ENCODE measurements at regions not wholly inside any gene's neighbourhood (a gene's known extent, or its start where the extent isn't known, plus 50 kb on each side); places are given as distances from the start of the nearest gene placed in this dataset.

DNA sequence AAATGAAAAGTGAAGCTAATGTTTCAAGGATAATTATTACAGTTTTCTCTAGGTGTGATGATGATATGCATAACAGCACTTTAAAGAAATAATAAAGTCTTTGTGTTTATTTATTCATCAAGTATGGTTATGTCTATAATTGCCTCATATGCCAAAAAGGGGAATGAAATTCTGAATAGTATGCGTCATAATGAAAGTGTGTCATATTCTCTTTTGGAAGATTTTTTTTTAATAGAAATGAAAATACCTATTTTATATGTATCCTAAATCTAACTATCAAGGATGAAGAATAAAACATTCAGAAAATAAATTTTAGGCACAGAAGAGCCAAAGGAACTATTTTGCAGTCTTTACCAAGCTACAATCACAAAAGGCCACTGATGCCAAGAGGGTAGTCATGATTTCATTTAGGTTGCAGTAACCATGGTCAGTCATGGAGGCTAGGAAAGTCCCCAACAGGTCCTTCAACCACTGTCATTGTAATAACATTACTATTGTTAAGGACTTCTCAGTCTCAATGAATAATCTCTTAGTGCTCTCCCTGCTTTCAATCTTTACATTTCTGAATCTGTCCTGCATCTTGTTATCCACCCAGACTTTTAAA lies 712.5 kb downstream of the DCDC2C start:
- DNase-seq (ENCODE audit: low spot score) = no peak
- TF ChIP-seq, protein P1, sequence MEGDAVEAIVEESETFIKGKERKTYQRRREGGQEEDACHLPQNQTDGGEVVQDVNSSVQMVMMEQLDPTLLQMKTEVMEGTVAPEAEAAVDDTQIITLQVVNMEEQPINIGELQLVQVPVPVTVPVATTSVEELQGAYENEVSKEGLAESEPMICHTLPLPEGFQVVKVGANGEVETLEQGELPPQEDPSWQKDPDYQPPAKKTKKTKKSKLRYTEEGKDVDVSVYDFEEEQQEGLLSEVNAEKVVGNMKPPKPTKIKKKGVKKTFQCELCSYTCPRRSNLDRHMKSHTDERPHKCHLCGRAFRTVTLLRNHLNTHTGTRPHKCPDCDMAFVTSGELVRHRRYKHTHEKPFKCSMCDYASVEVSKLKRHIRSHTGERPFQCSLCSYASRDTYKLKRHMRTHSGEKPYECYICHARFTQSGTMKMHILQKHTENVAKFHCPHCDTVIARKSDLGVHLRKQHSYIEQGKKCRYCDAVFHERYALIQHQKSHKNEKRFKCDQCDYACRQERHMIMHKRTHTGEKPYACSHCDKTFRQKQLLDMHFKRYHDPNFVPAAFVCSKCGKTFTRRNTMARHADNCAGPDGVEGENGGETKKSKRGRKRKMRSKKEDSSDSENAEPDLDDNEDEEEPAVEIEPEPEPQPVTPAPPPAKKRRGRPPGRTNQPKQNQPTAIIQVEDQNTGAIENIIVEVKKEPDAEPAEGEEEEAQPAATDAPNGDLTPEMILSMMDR (IDR thresholded peaks at IDR 0.05; ENCODE audit: extremely low read depth, missing control alignments) = no peak

DNA sequence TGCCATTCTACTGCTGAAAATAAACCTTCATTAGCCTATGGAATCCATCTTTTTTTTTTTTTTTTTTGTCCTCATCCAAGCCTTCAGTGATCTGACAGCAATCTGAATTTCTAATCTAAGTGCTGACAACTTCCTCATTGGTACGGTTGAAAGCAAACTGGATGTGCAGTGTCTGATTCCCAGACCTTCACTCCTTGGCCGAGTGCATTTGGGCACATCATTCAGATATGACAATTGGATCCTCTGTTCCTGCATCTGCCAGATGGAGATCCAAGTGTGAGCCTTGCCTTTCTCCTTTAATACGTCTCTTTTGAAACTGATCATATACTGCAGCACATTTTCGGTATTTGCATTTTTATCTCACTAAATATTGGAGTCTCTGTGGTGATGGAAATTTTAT lies 713.1 kb downstream of the DCDC2C start:
- TF ChIP-seq, protein P1 (IDR thresholded peaks at IDR 0.05; ENCODE audit: extremely low read depth, missing control alignments) = no peak
- no peak for DNase-seq (ENCODE audit: low spot score)

DNA sequence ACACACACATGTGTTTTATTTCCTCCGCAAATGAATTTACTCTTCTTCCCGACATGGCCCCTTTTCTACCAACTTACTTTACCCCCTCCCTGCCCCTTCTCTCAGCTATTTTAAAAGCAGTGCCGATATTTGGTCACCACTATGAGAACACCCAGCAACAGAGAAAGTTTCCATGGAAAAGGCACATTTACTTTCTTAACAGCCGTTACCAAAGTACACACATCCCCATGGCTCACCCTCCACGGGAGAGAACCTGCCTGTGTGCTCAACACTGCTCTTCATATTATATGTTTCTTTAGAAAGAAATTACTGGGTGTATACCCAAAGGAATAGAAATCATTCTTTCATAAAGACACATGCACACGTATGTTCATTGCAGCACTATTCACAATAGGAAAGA lies 714.4 kb downstream of the DCDC2C start:
- TF ChIP-seq, protein P1 (IDR thresholded peaks at IDR 0.05; ENCODE audit: extremely low read depth, missing control alignments) = no peak

DNA sequence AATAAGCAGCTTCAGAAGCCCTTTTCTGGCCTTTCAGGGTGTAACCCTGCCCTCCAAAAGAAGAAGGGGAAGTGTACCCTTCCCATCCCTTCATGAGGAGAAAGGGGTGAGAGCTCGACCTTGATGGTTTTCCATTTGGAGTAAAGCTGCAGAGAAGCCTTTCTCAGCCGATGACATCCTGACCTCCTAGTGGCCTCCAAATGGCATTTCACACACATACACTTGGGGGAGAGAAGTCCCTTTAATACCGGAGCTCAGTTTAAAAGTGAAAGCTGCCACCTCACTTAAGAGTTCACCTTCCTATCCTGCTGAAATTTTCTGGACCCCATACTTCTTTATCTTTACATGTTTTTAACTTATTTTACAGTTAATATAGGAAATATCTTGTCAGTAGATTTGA lies 716.7 kb downstream of the DCDC2C start:
- DNase-seq (ENCODE audit: low spot score) = no peak
- TF ChIP-seq, protein P1 (IDR thresholded peaks at IDR 0.05; ENCODE audit: extremely low read depth, missing control alignments) = no peak

More for the DNA sequence above, 714.4 kb downstream of the DCDC2C start:
- DNase-seq (ENCODE audit: low spot score) = no peak

DNA sequence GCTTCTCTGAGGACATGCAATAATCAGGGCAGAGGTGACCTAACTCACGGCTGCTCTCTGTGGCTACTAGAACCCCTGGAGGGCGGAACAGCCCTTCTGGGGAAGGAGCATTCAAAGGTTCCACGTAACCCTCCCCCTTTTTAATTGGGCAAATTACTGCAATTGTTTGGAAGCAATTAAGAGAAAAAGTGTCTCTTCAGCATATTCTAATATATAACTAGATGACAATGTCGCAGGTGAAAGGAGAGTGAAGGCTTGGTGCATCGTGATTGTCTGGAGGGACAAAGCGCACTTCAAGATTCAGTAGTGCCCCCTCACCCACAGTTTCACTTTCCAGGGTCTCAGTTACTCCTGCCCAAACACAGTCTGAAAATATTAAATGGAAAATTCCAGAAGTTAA lies 720.8 kb downstream of the DCDC2C start:
- DNase-seq (ENCODE audit: low spot score) = no peak
- TF ChIP-seq, protein P1 (IDR thresholded peaks at IDR 0.05; ENCODE audit: extremely low read depth, missing control alignments) = no peak

DNA sequence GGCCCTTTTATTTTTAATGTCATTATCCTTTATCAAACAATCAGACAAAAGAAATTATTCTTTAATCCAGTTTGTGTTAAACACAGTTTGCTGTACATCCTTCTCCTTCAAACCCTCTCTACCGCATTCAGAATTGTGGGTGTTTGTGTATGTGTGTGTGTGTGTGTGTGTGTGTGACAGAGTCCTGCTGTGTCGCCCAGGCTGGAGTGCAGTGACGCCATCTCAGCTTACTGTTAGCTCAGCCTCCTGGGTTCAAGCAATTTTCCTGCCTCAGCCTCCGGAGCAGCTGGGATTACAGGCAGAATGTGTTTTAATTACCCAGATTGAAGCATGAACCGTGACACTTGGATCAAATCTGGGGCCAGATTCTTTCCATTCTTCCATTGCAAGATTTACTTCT lies 723.7 kb downstream of the DCDC2C start:
- no peak for DNase-seq (ENCODE audit: low spot score)
- TF ChIP-seq, protein P1 (IDR thresholded peaks at IDR 0.05; ENCODE audit: extremely low read depth, missing control alignments) = no peak

DNA sequence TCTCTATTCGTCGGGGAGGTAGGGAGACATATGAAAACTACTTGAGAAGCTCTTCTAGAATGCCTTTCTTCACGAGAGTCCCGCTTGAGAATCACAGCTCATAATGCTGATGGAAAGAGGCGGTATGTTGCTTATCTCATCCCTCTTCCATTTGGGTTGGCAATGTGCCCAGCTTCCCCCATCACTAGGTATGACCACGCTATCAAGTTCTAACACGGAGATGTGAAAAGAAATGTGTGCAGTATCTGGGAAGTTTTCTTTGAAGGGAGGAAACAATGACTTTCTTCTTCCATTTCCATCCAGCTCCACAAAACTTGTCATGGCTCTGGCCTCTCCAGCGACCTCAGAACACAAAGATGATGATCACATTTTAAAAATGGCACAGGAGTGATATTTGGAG lies 742.4 kb downstream of the DCDC2C start:
- DNase-seq (ENCODE audit: low spot score) = no peak
- TF ChIP-seq, protein P1 (IDR thresholded peaks at IDR 0.05; ENCODE audit: extremely low read depth, missing control alignments) = no peak

Measured in GM20000 (cell line).